Ishikawa (cell line): ENCODE measurements at regions not wholly inside any gene's neighbourhood (a gene's known extent, or its start where the extent isn't known, plus 50 kb on each side); places are given as distances from the start of the nearest gene placed in this dataset.

Source experiments
- TAF1 ChIP-seq: IDR thresholded peaks from 2 replicates; pipeline ENCODE4 v1.6.1; 2012; ENCODE audit warnings: low read depth, mild to moderate bottlenecking
- TF ChIP-seq, protein P1 (sequence below): IDR thresholded peaks from 2 replicates; pipeline ENCODE4 v1.6.1; 2012

DNA sequence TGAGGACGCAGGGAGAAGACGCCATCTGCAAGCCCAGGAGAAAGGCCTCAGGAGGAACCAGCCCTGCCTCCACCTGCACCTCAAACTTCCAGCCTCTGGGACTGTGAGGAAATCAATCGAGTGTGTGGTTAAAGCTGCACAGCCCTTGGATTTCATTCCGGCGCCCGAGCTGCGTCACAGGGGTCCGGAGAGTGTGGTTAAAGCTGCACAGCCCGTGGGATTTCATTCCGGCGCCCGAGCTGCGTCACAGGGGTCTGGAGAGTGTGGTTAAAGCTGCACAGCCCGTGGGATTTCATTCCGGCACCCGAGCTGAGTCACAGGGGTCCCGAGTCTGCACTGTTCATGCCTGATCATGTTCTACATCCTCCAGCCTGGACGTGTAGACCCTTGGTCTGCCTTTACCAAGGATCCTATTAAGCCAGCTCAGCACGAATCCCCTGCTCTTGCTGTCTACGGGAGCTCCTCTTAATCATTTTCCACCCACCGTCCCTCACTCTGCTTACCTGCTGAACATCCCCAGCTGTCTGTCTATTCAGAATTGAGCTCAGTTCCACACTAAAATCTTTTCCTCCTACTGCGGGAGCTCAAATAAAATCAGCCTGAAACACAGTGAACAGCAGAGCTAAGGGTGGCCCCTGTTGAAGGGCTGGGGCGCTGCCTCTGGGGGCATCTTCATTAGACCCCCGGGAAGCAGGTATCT lies 73.0 kb upstream of the OLFM1 start:
- no peak for TF ChIP-seq TAF1
- TF ChIP-seq, protein P1, sequence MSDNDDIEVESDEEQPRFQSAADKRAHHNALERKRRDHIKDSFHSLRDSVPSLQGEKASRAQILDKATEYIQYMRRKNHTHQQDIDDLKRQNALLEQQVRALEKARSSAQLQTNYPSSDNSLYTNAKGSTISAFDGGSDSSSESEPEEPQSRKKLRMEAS, result no peak
